ENCODE measurements at regions not wholly inside any gene's neighbourhood (a gene's known extent, or its start where the extent isn't known, plus 50 kb on each side); places are given as distances from the start of the nearest gene placed in this dataset.

GRCh38 chrX:5595570-5595969 lies 633.1 kb downstream of the NLGN4X start:
- TF ChIP-seq CTCF (IDR thresholded peaks at IDR 0.05) (no peak), POLR2A (IDR thresholded peaks at IDR 0.05) (no peak)

Data from Peyer's patch (tissue), 4 donors.